GM21737 (cell line): ENCODE measurements at regions not wholly inside any gene's neighbourhood (a gene's known extent, or its start where the extent isn't known, plus 50 kb on each side); places are given as distances from the start of the nearest gene placed in this dataset.
"Not testable (repeated sequence)": the region's sequence is repeated elsewhere in the genome, so short reads cannot be mapped to it uniquely, and the experiment has no call there.

Experiments
- ATAC-seq: cut with Tn5 transposase; IDR thresholded peaks from one replicate; pipeline ENCODE4 v1.9.1; 2021; ENCODE audit warnings: mild to moderate bottlenecking, moderate library complexity; ENCODE audit not compliant: unreplicated experiment

DNA sequence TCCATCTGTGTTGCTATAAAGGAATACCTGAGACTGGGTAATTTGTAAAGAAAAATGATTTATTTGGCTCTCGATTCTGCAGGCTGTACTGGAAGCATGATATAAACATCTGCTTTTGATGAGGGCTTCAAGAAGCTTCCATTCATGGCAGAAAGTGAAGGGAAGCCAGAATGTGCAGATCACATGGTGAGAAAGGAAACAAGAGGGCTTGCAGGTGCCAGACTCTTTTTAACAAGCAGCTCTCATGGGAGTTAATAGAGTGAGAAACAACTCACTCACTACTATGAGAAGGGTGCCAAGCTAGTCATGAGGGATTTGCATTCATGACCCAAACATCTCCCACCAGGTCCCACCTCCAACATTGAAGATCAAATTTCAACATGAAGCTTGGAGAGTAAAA is 247.2 kb downstream of the ZIC4 start:
- no peak for ATAC-seq

DNA sequence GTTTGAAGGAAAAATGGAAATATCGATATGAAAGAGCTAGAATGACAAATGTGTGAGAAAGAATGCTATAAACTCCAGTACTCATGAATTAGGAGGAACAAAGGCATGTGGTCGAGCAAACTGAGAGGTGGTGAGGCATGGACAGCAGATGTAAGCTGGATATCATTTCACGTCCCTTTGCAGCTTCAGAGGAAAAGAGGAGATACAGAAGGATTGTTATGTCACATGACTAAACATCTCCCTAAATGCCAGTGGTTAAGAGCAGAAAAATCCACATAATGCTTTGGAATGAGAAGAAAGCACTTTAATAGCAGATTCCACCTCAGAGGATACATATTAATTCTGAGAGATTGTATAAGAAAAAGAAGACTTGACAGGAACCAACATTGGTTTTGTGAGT is 248.7 kb downstream of the ZIC4 start:
- no peak for ATAC-seq

DNA sequence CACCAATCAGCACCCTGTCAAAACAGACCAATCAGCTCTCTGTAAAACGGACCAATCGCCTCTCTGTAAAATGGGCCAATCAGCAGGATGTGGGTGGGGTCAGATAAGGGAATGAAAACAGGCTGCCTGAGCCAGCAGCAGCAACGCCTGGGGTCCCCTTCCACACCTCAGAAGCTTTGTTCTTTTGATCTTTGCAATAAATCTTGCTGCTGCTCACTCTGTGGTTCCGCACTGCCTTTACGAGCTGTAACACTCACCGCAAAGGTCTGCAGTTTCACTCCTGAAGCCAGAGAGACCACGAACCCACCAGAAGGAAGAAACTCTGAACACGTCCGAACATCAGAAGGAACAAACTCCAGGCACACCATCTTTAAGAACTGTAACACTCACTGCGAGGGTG is 251.4 kb downstream of the ZIC4 start:
- ATAC-seq = not testable (repeated sequence)

DNA sequence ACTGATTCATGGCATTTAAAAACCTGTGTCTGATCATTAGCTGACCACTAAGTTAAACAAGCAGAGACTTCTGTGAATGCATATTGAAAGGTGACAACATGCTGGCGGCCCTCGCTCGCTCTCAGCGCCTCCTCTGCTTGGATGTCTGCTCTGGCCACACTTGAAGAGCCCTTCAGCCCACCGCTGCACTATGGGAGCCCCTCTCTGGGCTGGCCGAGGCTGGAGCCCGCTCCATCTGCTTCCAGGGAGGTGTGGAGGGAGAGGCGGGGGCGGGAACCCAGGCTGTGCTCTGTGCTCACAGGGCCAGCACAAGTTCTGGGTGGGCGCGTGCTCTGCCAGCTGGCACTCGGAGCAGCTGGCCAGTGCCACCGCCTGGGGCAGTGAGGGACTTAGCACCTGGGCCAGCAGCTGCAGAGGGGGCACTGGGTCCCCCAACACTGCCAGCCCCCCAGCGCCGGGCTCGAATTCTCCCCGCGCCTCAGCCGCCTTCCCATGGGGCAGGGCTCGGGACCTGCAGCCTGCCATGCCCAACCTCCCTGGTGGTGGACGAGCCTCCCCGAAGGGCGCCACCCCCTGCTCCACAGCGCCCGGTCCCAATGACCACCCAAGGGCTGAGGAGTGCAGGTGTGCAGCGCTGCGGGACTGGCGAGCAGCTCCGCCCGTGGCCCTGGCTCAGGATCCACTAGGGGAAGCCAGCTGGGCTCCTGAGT is 252.4 kb downstream of the ZIC4 start:
- no peak for ATAC-seq

DNA sequence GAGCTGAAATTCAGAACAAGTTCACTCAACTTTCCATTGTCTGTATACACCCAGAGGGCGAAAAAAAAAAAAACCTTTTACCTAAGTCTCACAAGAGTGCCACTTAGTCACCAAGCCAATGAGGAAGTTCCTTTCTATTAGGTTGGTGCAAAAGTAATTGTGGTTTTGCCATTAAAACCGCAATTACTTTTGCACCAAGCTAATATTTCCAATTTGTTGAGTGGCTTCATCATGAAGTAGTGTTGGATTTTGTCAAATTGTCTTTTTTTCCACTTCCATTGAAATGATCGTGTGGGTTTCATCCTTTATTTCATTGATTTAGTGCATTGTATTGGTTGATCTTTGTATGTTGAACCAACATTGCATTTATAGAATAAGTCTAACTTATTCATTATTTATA is 253.9 kb downstream of the ZIC4 start:
- no peak for ATAC-seq

DNA sequence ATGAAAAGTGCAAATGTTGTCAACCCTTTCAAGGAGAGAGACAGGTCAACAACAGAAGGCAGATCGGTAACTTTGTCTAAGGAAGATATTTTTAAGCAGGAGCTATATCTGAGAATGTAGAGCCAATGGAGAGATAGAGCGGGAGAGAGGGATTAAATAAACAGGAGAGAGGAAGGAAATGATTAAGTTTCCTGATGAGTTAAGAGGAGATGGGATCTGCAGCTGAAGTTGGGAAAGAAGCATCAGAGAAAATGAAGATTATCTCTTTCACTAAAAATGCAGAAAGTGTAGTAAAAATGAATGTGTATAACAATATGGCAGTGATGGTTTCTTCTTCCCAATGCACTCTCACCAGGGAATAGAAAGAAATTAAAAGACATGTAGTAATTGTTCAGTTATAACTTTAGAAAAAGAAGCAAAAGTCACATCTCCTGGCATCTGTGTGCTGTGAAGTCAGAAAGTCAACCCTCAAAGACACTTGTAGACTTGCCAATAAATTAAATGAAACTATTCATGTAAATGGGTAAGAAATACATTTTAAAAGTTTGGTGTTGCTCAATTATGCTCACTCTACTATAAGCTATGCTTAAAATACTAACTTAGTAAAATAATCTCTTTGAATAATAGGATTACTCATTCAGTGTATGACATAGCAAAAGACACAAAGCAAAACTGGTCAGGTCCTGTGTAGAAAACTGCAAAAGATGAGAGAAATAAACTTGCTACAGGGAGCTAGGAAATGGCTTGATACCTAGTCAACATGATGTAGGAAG is 264.6 kb downstream of the ZIC4 start:
- no peak for ATAC-seq

DNA sequence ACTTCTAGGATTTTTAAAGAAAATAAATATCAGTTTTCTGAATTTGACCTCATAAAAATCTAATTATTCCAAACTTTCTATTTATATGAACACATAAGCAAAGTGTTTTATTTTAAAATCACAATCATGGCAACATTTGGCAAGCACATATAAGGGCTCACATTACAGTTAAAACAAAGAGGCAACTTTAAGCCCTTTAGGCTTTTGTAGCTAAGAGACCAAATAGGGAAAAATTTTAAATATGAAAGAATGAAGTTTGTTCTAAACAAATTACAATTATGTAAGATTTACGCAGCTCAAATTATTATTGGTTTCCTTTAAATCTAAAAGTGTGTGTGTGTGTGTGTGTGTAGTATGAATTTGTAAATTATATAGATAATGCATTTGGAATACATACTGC is 267.0 kb downstream of the ZIC4 start:
- ATAC-seq = no peak

DNA sequence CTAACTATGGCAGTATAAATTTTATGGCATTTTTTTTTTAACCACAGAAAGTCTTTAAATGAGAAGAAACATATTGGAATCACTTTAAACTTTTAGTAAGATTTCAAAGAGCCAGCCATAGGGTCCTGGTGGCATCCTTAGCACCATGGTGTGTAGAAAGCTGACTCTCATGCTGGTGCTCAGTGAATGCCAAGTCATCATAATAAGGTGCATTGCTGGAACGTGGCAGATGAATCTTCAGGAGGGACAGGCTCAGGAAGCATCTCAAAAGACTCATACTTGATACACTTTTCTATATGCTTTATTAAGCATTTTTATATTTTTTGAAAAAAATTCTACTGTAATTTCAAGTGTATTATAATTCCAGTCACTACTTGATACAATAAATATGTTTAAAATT is 274.2 kb downstream of the ZIC4 start:
- no peak for ATAC-seq

DNA sequence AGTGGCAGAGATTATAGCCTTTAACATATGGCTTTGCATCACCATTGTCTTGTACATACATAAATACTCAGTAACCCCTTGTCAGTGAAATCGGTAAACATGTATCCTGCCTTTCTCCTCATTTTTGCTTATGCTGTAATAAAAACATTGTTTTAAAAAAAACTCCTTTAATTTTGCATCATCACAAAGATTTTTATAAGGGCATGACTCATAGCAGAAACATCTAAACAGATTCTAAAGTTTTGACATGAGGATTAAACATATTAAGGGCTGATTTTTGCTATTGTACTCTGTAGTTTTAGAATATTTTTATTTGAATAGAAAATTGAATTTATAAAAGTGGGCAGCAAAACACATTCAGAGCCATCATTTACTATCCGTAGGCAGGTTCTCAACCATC is 275.9 kb downstream of the ZIC4 start:
- no peak for ATAC-seq

DNA sequence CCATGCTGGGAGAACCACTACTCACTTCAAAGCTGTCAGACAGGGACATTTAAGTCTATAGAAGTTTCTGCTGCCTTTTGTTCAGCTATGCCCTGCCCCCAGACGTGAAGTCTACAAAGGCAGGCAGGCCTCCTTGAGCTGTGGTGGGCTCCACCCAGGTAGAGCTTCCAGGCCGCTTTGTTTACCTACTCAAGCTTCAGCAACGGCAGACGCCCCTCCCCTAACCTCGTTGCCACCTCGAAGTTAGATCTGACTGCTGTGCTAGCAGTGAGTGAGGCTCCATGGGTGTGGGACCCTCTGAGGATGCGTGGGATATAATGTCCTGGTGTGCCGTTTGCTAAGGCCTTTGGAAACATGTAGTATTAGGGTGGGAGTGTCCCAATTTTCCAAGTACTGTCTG is 276.7 kb downstream of the ZIC4 start:
- no peak for ATAC-seq

DNA sequence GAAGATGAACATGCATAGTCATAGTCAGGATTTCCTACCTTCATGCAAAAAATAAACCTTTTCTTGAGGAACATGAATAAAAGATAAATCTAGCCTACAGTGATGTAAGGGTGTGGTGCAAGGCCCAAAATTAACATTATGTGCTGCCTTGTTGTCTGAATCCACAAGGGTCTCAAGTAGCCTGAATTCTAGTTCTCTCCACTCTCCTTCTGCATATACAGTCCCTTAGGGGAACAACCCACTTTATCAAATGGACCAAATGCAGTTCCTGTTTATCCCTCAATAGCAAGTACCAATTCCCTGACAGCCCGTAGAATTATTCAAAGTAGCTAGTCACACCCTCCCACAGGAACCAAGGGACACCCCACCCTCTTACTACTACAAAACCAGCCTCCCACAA is 284.0 kb downstream of the ZIC4 start:
- ATAC-seq = no peak

DNA sequence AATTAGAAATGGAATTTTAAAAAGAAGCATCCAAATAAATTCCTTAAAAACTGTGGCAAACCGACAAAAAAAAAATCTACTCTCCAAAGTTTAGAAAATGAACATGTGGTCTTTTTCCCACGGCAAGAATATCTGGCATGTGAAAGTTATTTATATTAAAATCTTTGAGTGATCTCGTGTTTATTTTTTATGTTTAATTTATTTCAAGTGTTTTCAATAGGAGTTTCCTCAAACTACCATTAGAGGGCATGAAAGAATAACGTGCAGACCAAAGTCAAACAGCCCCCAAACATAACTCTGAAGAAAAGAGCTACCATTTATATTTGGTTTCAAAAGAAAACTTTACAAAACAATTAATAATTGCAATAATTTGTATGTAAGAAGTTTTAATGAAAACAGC is 286.4 kb downstream of the ZIC4 start:
- ATAC-seq = no peak

DNA sequence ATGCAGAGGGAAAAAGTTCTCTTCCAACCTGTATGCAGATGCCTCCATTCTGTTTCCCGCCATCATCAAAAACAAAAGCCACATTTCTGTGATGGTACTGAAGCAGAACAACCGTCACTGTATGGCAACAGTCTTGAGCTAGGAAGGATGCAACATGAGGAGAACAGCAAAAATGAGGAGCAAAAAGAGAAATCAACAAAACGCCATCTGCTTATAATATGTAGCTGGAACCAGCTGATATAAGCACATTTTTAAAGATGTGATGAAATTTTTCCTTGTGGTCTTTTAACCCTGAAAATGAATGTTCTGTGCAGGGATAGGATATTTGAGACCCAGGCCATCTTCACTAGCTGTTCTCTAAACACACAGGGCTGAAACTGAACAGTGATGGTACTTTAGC is 287.0 kb downstream of the ZIC4 start:
- no peak for ATAC-seq

DNA sequence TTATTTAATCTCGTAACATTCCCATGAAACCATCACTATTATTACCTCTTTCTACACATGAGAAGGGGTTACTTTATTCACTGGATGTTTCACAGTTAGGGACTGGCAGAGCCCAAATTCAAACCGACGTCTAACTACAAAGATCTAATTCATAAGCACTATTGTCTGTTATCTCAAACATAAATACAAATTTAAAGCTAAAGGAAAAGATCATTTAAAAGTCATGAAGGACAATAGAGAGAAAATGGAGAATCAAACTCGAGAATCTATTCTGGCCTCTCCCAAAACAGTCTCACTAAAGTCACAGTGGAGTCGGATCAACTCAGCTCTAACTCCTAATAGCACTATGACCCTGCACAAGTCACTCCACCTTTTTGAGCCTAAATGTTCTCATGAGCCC is 287.7 kb downstream of the ZIC4 start:
- no peak for ATAC-seq

DNA sequence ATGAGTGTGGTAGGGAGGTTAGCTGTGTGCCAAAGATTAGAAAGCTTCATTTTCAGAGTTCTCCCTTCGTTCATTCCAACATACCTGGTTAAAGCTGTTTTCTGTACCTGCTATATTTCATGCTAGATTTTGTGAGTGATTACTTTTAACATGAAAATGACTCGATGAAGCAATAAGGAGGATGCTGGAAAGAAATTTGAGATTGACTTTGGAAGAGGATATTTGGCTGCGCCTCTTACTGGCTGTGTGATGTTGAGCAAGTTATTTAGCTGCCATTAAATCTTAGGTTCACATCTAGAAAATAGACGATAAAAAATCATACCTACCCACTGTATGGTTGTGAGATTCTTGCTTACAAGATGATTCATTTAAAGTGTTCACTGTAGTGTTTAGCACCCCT is 288.7 kb downstream of the ZIC4 start:
- no peak for ATAC-seq

DNA sequence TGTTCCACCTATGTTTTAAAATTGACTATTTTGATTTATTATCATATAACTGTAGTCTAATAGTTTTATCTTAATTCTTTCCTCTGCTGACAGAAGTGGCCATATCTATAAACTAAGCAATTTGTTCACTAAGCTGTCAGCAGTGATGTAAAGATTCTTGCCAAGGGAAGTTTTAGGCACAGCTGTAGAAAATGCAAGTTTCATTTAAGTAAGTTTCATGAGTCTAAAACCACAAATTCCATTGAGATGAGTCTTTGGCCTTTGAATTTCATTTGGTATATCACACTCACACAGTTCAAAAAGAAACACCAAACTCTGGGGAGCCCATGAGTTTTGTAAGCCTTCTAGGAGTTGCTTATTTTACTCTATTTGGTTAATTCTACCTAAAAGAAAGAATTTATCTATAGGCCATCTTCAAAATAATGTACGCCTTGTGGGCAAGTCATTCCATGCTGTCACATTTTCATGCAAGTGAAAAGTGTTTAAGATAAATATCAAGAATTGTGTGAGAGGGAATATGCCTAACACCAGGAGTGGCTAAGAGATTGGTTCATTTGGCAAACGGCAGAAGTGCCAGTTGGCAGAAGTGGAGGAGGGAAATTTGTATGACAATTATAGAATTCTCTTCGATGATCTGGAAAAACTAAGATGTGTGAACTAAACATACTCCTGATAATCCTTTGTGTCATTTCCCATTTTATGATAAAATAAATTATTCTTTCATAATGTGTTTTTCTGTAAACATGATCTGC is 292.9 kb downstream of the ZIC4 start:
- no peak for ATAC-seq

DNA sequence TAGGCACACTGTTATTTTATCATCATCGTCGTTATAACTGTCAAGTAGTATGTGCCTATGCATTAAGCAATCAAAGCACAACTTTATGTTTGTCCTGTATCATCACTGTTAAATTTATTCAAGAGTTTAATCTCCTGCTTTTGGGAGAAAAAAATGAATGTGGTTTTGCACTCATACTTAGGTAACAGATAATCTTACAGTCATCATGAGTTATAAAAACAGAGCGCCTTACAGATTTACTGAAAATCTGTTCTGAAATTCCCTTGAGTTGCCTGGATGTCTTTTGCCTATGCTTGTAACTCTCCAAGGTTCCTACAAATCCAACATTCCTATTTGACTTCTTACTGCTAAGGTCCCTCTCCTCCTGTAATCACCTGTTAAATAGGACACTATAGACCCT is 307.3 kb downstream of the ZIC4 start:
- no peak for ATAC-seq

DNA sequence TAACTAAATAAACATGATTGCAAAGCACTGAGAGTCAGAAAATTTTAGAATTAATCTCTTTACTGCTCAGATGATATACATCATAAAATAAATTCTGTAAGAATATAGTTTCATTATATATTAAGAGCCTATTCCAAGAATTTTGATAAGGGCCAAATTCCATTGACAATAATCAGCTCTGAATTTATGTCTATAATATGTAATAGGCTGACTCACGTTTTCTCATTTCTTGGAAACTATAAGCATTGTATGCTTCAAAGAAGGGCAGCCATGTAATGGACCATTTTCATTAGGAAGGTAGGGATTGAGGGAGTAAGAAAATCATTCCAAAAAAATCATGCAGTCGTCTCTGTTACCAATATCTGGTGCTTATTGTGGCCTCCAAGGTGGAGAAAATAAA is 315.9 kb downstream of the ZIC4 start:
- ATAC-seq = no peak

DNA sequence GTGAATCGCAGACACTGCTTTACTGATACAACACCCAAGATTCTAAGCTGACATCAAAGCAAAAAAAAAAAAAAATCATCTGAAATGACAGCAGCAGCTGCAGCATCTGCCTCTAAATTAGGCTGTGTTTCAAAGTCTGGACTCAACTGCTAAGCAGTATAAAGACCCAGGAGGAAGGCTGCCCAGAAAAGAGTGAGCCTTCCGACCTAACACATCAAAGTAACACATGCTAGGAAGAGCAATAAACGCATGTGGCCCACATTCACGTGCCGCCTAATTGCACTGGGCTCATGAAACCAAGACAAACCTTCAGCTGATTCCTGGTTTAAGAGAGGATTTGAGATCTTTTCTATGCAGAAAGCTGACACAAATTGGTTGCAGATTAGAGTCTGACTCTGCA is 317.1 kb downstream of the ZIC4 start:
- no peak for ATAC-seq

DNA sequence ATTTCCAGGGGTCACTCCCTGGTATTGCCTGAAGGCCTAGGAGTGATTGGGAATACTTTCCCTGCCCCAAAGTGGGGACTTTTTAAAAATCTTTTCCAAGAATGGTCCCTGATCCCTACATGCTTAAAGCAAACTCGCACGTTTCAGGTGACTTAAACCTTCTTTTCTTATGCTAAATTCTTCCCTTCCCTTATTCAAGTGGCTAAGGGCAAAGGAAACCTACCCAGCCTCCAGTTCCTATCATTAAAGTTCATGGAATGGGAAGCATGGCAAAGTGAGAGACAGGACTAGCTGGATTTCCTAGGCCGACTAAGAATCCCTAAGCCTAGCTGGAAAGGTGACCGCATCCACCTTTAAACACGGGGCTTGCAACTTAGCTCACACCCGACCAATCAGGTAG is 346.8 kb downstream of the ZIC4 start:
- not testable (repeated sequence) for ATAC-seq

DNA sequence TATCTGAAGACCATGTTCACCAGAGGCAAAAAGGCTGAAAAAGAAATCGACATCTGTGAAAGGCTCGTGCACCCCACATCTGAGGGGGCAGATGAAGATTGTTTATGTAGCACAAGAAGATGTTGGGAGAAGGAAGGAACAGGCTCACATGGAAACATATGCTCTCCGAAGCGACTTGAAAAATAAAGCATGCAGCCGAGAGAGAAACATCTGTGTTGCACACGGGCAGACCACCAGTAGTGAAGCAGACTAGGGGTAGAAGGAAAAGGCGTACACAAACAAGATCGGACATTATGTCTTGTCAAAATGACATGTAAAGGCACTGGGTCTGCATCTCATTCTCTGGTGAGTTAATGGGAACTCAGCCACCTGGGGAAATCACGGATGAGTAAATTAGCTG is 356.5 kb downstream of the ZIC4 start:
- ATAC-seq = no peak

DNA sequence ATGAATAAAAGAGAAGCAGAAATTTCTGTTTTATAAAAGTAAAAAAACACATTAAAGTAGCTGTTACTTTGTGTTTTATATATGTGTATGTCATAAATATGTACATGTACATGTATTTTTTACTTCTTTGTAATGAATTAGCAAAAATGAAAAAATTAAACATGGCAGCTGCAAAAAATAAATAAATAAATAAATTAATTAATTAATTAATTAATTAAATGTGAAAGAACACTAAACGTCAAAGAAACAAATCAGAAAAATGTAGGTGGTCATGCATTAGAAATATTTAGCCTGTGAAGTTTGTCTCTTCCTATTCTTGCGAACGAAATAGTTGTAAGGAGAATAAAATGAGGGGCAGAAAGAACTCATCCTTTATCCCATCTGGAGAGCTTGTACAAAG is 357.0 kb downstream of the ZIC4 start:
- no peak for ATAC-seq
